ENCODE measurements at regions not wholly inside any gene's neighbourhood (a gene's known extent, or its start where the extent isn't known, plus 50 kb on each side); places are given as distances from the start of the nearest gene placed in this dataset.
"Not testable (repeated sequence)": the region's sequence is repeated elsewhere in the genome, so short reads cannot be mapped to it uniquely, and the experiment has no call there.

- DNase-seq (ENCODE audit: low read depth), result no peak
- H3K36me3 ChIP-seq (ENCODE audit: control insufficient read depth, insufficient read depth, low read length), result no peaks in the 10 kb centered on the region
- ChIA-PET CTCF (no interaction called here), POLR2A (no interaction called here)
- H3K27me3 ChIP-seq (ENCODE audit: control insufficient read depth, insufficient read depth, low read length), result no peaks in the 10 kb centered on the region
- no peak for TF ChIP-seq CTCF (IDR thresholded peaks at IDR 0.05; ENCODE audit: insufficient read depth, low read depth, low read length)
- H3K4me3 ChIP-seq (ENCODE audit: low read depth, low read length), result no peak overlapping the region
Measured at GRCh38 chrX:108945883-108946523, 209.6 kb upstream of the IRS4 start.

GRCh38 chrX:108914791-108915190, 178.4 kb upstream of the IRS4 start:
- Histone ChIP-seq H3K36me3 (ENCODE audit: control insufficient read depth, insufficient read depth, low read length) (no peaks in the 10 kb centered on the region), H3K27me3 (ENCODE audit: control insufficient read depth, insufficient read depth, low read length) (no peaks in the 10 kb centered on the region), H3K4me3 (ENCODE audit: low read depth, low read length) (no peak overlapping the region)
- ChIA-PET POLR2A (no interaction called here), CTCF (no interaction called here)
- TF ChIP-seq CTCF (IDR thresholded peaks at IDR 0.05; ENCODE audit: insufficient read depth, low read depth, low read length), result no peak
- DNase-seq (ENCODE audit: low read depth), result no peak

GRCh38 chrX:108903831-108904230, 167.5 kb upstream of the IRS4 start:
- POLR2A ChIA-PET; DNase-seq (ENCODE audit: low read depth); H3K36me3 ChIP-seq (ENCODE audit: control insufficient read depth, insufficient read depth, low read length); H3K27me3 ChIP-seq (ENCODE audit: control insufficient read depth, insufficient read depth, low read length); CTCF ChIA-PET; H3K4me3 ChIP-seq (ENCODE audit: low read depth, low read length): not testable (repeated sequence)

- Histone ChIP-seq H3K36me3 (ENCODE audit: control insufficient read depth, insufficient read depth, low read length) (no peaks in the 10 kb centered on the region), H3K27me3 (ENCODE audit: control insufficient read depth, insufficient read depth, low read length) (no peaks in the 10 kb centered on the region), H3K4me3 (ENCODE audit: low read depth, low read length) (no peak overlapping the region)
- no peak for DNase-seq (ENCODE audit: low read depth)
- no peak for TF ChIP-seq CTCF (IDR thresholded peaks at IDR 0.05; ENCODE audit: insufficient read depth, low read depth, low read length)
- ChIA-PET CTCF (no interaction called here), POLR2A (no interaction called here)
Measured at GRCh38 chrX:108900333-108900732, 164.0 kb upstream of the IRS4 start.

GRCh38 chrX:108896349-108896748, 160.0 kb upstream of the IRS4 start:
- DNase-seq (ENCODE audit: low read depth); CTCF ChIA-PET; POLR2A ChIA-PET; H3K27me3 ChIP-seq (ENCODE audit: control insufficient read depth, insufficient read depth, low read length); H3K36me3 ChIP-seq (ENCODE audit: control insufficient read depth, insufficient read depth, low read length); H3K4me3 ChIP-seq (ENCODE audit: low read depth, low read length): not testable (repeated sequence)

GRCh38 chrX:108892501-108892900, 156.1 kb upstream of the IRS4 start:
- Histone ChIP-seq H3K4me3 (ENCODE audit: low read depth, low read length) (no peak overlapping the region), H3K36me3 (ENCODE audit: control insufficient read depth, insufficient read depth, low read length) (no peaks in the 10 kb centered on the region), H3K27me3 (ENCODE audit: control insufficient read depth, insufficient read depth, low read length) (no peaks in the 10 kb centered on the region)
- TF ChIP-seq CTCF (IDR thresholded peaks at IDR 0.05; ENCODE audit: insufficient read depth, low read depth, low read length), result no peak
- CTCF ChIA-PET, result no interaction called here
- POLR2A ChIA-PET, result no interaction called here
- DNase-seq (ENCODE audit: low read depth), result no peak
